Suprapubic skin (tissue), 3 donors: ENCODE measurements at regions not wholly inside any gene's neighbourhood (a gene's known extent, or its start where the extent isn't known, plus 50 kb on each side); places are given as distances from the start of the nearest gene placed in this dataset.

Source experiments
- CTCF ChIP-seq, 2 donors: fragments of 200-600 bp in 1 of 2; fragments of 450-650 bp in 1 of 2; sonication (generic) in 1 of 2; IDR thresholded peaks; one replicate each; pipeline ENCODE4 v1.5.1; 2016 to 2019; ENCODE audit warnings: antibody characterized with exemption in 2 of 2, mild to moderate bottlenecking in 1 of 2, moderate library complexity in 1 of 2
- EP300 ChIP-seq: sonication (generic); formaldehyde crosslinking; IDR thresholded peaks from one replicate; pipeline ENCODE4 v1.6.1; 2017; ENCODE audit warnings: antibody characterized with exemption

- TF ChIP-seq CTCF (IDR thresholded peaks at IDR 0.05) (no peak), EP300 (no peak)
Measured at GRCh38 chr7:41773756-41774155, 70.9 kb upstream of the INHBA start.
